Fibroblast of the aortic adventitia (primary cell): ENCODE measurements at regions not wholly inside any gene's neighbourhood (a gene's known extent, or its start where the extent isn't known, plus 50 kb on each side); places are given as distances from the start of the nearest gene placed in this dataset.
"Not testable (repeated sequence)": the region's sequence is repeated elsewhere in the genome, so short reads cannot be mapped to it uniquely, and the experiment has no call there.

Source experiments
- DNase-seq: peaks from one replicate; pipeline ENCODE4 v3.0.0-alpha.2; 2010; ENCODE audit warnings: low read depth
- H3K4me3 ChIP-seq: 2 replicates; pipeline ENCODE4 v1.5.1; 2011; ENCODE audit warnings: low read depth, mild to moderate bottlenecking, control low read depth, low read length, moderate library complexity
- CTCF ChIP-seq: IDR thresholded peaks from 2 replicates; pipeline ENCODE4 v1.5.1; 2011; ENCODE audit warnings: mild to moderate bottlenecking, low read length, control low read depth, inconsistent platforms; ENCODE audit not compliant: insufficient read depth

- TF ChIP-seq CTCF: no peak
- no peak overlapping the region for H3K4me3 ChIP-seq
- DNase-seq: no peak
These were observed 50.7 kb upstream of the AP4E1 start for GRCh38 chr15:50857763-50858162.

GRCh38 chr15:50854601-50855490, 53.6 kb upstream of the AP4E1 start:
- DNase-seq: no peak
- no peak for TF ChIP-seq CTCF
- no peak overlapping the region for H3K4me3 ChIP-seq

GRCh38 chr15:50850003-50850402, 58.5 kb upstream of the AP4E1 start:
- DNase-seq: no peak
- H3K4me3 ChIP-seq: no peak overlapping the region
- TF ChIP-seq CTCF: no peak

- TF ChIP-seq CTCF: no peak
- no peak for DNase-seq
- no peak overlapping the region for H3K4me3 ChIP-seq
These were observed 60.1 kb upstream of the AP4E1 start for GRCh38 chr15:50848349-50848748.

- DNase-seq, H3K4me3 ChIP-seq: not testable (repeated sequence)
These were observed 63.3 kb upstream of the AP4E1 start for GRCh38 chr15:50845181-50845580.

GRCh38 chr15:50840520-50840919, 68.0 kb upstream of the AP4E1 start:
- no peak for DNase-seq
- no peak for TF ChIP-seq CTCF
- H3K4me3 ChIP-seq: no peak overlapping the region

GRCh38 chr15:50837256-50837770, 71.2 kb upstream of the AP4E1 start:
- no peak for TF ChIP-seq CTCF
- no peak overlapping the region for H3K4me3 ChIP-seq
- no peak for DNase-seq
